ENCODE measurements at regions not wholly inside any gene's neighbourhood (a gene's known extent, or its start where the extent isn't known, plus 50 kb on each side); places are given as distances from the start of the nearest gene placed in this dataset.

DNA sequence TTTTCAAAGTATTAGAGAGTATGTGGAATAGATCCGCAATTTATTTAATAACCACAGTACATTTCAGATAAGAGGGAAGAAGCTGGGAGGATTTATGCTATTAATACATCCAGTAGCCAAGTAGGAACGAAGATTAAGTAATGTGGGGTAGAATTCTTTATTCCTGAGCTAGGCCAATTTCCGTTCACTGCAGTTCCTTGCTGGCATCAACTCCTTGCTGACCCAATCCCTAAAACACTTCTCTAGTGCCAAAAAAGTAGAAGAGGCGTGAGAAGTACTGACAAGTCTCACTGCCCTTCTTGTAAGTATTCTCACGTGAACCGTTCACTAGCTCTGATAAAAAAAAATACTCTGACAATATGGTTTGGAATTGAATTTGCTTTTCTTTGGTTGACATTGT lies 211.4 kb downstream of the EPHA4 start:
- no peaks in the 10 kb centered on the region for H3K27me3 ChIP-seq (ENCODE audit: control insufficient read depth, low read length)
- no peak overlapping the region for H3K27ac ChIP-seq (ENCODE audit: low read depth, low read length)
- H3K4me2 ChIP-seq (ENCODE audit: low read length) = no peak overlapping the region
- no peak for TF ChIP-seq EZH2phosphoT487 (IDR thresholded peaks at IDR 0.05; ENCODE audit: borderline replicate concordance, low read length)
- TF ChIP-seq, protein P1, sequence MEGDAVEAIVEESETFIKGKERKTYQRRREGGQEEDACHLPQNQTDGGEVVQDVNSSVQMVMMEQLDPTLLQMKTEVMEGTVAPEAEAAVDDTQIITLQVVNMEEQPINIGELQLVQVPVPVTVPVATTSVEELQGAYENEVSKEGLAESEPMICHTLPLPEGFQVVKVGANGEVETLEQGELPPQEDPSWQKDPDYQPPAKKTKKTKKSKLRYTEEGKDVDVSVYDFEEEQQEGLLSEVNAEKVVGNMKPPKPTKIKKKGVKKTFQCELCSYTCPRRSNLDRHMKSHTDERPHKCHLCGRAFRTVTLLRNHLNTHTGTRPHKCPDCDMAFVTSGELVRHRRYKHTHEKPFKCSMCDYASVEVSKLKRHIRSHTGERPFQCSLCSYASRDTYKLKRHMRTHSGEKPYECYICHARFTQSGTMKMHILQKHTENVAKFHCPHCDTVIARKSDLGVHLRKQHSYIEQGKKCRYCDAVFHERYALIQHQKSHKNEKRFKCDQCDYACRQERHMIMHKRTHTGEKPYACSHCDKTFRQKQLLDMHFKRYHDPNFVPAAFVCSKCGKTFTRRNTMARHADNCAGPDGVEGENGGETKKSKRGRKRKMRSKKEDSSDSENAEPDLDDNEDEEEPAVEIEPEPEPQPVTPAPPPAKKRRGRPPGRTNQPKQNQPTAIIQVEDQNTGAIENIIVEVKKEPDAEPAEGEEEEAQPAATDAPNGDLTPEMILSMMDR (IDR thresholded peaks at IDR 0.05; ENCODE audit: low read depth, low read length, poor library complexity, severe bottlenecking) = no peak
- no peaks in the 10 kb centered on the region for H3K9me3 ChIP-seq (ENCODE audit: control insufficient read depth, insufficient read depth, low read length)
- H3K4me1 ChIP-seq (ENCODE audit: control insufficient read depth, low read length) = no peaks in the 10 kb centered on the region
- H3K4me3 ChIP-seq (ENCODE audit: low read length) = no peak overlapping the region
- H3K9me2 ChIP-seq (replicated peaks; ENCODE audit: control insufficient read depth, low read length) = no peaks in the 10 kb centered on the region
- no peaks in the 10 kb centered on the region for H3F3A ChIP-seq (ENCODE audit: control insufficient read depth, insufficient read depth)
- H4K20me1 ChIP-seq (ENCODE audit: control insufficient read depth, insufficient read depth, low read depth, low read length) = no peaks in the 10 kb centered on the region
- no peaks in the 10 kb centered on the region for H3K79me2 ChIP-seq (ENCODE audit: control insufficient read depth, low read length)
- H3K36me3 ChIP-seq (ENCODE audit: control insufficient read depth, low read length) = no peaks in the 10 kb centered on the region

DNA sequence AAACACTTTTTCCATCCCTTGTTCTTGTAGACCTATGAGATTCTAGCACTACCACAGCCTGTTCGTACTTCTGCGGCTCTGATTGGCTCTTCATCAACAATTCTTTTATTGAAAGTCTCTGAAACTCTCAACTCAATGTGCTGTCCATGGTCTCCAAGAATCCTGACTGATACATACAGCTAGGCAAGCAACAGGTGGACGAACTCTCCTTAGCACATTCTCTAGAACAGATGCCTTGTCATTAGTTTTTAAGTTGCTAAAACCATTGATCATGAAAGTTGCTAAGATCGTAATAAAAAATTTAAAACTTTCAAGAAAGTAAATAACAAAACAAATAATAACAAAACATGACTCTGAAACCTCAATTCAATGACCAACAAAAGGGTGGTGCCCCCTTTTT lies 210.5 kb downstream of the EPHA4 start:
- TF ChIP-seq, protein P1 (IDR thresholded peaks at IDR 0.05; ENCODE audit: low read depth, low read length, poor library complexity, severe bottlenecking) = no peak
- TF ChIP-seq EZH2phosphoT487 (IDR thresholded peaks at IDR 0.05; ENCODE audit: borderline replicate concordance, low read length) = no peak
- no peaks in the 10 kb centered on the region for H3K9me3 ChIP-seq (ENCODE audit: control insufficient read depth, insufficient read depth, low read length)
- H3K4me1 ChIP-seq (ENCODE audit: control insufficient read depth, low read length) = no peaks in the 10 kb centered on the region
- no peaks in the 10 kb centered on the region for H4K20me1 ChIP-seq (ENCODE audit: control insufficient read depth, insufficient read depth, low read depth, low read length)
- H3K4me3 ChIP-seq (ENCODE audit: low read length) = no peak overlapping the region
- H3F3A ChIP-seq (ENCODE audit: control insufficient read depth, insufficient read depth) = no peaks in the 10 kb centered on the region
- H3K36me3 ChIP-seq (ENCODE audit: control insufficient read depth, low read length) = no peaks in the 10 kb centered on the region
- H3K79me2 ChIP-seq (ENCODE audit: control insufficient read depth, low read length) = no peaks in the 10 kb centered on the region
- no peak overlapping the region for H3K27ac ChIP-seq (ENCODE audit: low read depth, low read length)
- H3K4me2 ChIP-seq (ENCODE audit: low read length) = no peak overlapping the region
- H3K9me2 ChIP-seq (replicated peaks; ENCODE audit: control insufficient read depth, low read length) = no peaks in the 10 kb centered on the region
- no peaks in the 10 kb centered on the region for H3K27me3 ChIP-seq (ENCODE audit: control insufficient read depth, low read length)

- Histone ChIP-seq H3K4me2 (ENCODE audit: low read length) (no peak overlapping the region), H3K9me2 (replicated peaks; ENCODE audit: control insufficient read depth, low read length) (no peaks in the 10 kb centered on the region), H4K20me1 (ENCODE audit: control insufficient read depth, insufficient read depth, low read depth, low read length) (no peaks in the 10 kb centered on the region), H3K36me3 (ENCODE audit: control insufficient read depth, low read length) (no peaks in the 10 kb centered on the region), H3K27ac (ENCODE audit: low read depth, low read length) (no peak overlapping the region), H3K4me3 (ENCODE audit: low read length) (no peak overlapping the region), H3K9me3 (ENCODE audit: control insufficient read depth, insufficient read depth, low read length) (no peaks in the 10 kb centered on the region), H3K4me1 (ENCODE audit: control insufficient read depth, low read length) (no peaks in the 10 kb centered on the region), H3F3A (ENCODE audit: control insufficient read depth, insufficient read depth) (no peaks in the 10 kb centered on the region), H3K79me2 (ENCODE audit: control insufficient read depth, low read length) (no peaks in the 10 kb centered on the region), H3K27me3 (ENCODE audit: control insufficient read depth, low read length) (no peaks in the 10 kb centered on the region)
- TF ChIP-seq, protein P1 (IDR thresholded peaks at IDR 0.05; ENCODE audit: low read depth, low read length, poor library complexity, severe bottlenecking) = no peak
- no peak for TF ChIP-seq EZH2phosphoT487 (IDR thresholded peaks at IDR 0.05; ENCODE audit: borderline replicate concordance, low read length)
These were observed 207.4 kb downstream of the EPHA4 start for GRCh38 chr2:221364672-221365071.
